Lower lobe of right lung (tissue), 2 donors: ENCODE measurements at regions not wholly inside any gene's neighbourhood (a gene's known extent, or its start where the extent isn't known, plus 50 kb on each side); places are given as distances from the start of the nearest gene placed in this dataset.

Experiments
- ATAC-seq, 2 donors: fragments of 200-7000 bp; cut with Tn5 transposase; one replicate each; pipeline ENCODE4 v1.9.1; 2020 to 2022; ENCODE audit warnings: mild to moderate bottlenecking in 2 of 2, moderate library complexity in 2 of 2
- DNase-seq: peaks from one replicate; pipeline ENCODE4 v3.0.0-alpha.2; 2020
- H3K27ac ChIP-seq: fragments of 200-600 bp; one replicate; pipeline ENCODE4 v1.8.0; 2022
- H3K27me3 ChIP-seq: fragments of 200-600 bp; one replicate; pipeline ENCODE4 v1.8.0; 2022; ENCODE audit warnings: low read depth
- H3K36me3 ChIP-seq: fragments of 200-600 bp; one replicate; pipeline ENCODE4 v1.8.0; 2022; ENCODE audit warnings: mild to moderate bottlenecking
- H3K4me1 ChIP-seq: fragments of 200-600 bp; one replicate; pipeline ENCODE4 v1.8.0; 2022
- H3K4me3 ChIP-seq: fragments of 200-600 bp; one replicate; pipeline ENCODE4 v1.8.0; 2022; ENCODE audit warnings: mild to moderate bottlenecking
- H3K9me3 ChIP-seq: fragments of 200-600 bp; one replicate; pipeline ENCODE4 v1.8.0; 2022
- CTCF ChIP-seq: fragments of 200-600 bp; IDR thresholded peaks from one replicate; pipeline ENCODE4 v1.8.0; 2022; ENCODE audit warnings: antibody characterized with exemption, mild to moderate bottlenecking
- intact Hi-C: fragments of 100-400 bp; cut with DNase I; formaldehyde crosslinking; loops from one replicate; pipeline ENCODE4 v1.11.0; 2022
- donor health status: DM: no; HTN: yes; CAD: no; lungs with severe emphysema.

GRCh38 chr5:141783005-141783946 is 94.9 kb downstream of the PCDH1 start:
- no peak overlapping the region for H3K27ac ChIP-seq
- intact Hi-C loops: no loop called here
- no peaks in the 10 kb centered on the region for H3K9me3 ChIP-seq
- no peaks in the 10 kb centered on the region for H3K27me3 ChIP-seq
- TF ChIP-seq CTCF: no peak
- no peak for ATAC-seq
- H3K4me1 ChIP-seq: no peaks in the 10 kb centered on the region
- no peaks in the 10 kb centered on the region for H3K36me3 ChIP-seq
- H3K4me3 ChIP-seq: no peak overlapping the region
- no peak for DNase-seq

- no peak for TF ChIP-seq CTCF
- no peaks in the 10 kb centered on the region for H3K27me3 ChIP-seq
- intact Hi-C loops: no loop called here
- no peaks in the 10 kb centered on the region for H3K4me1 ChIP-seq
- ATAC-seq (no peak), DNase-seq (no peak)
- no peaks in the 10 kb centered on the region for H3K36me3 ChIP-seq
- H3K4me3 ChIP-seq: no peak overlapping the region
- H3K27ac ChIP-seq: no peak overlapping the region
- H3K9me3 ChIP-seq: no peaks in the 10 kb centered on the region
These were observed 96.3 kb downstream of the PCDH1 start for GRCh38 chr5:141781910-141782309.

- Histone ChIP-seq H3K4me1 (no peaks in the 10 kb centered on the region), H3K27me3 (no peaks in the 10 kb centered on the region), H3K9me3 (no peaks in the 10 kb centered on the region), H3K27ac (no peak overlapping the region), H3K36me3 (no peaks in the 10 kb centered on the region), H3K4me3 (no peak overlapping the region)
- DNase-seq: no peak
- ATAC-seq: no peak
- intact Hi-C loops: no loop called here
- TF ChIP-seq CTCF: no peak
These were observed 97.0 kb downstream of the PCDH1 start for GRCh38 chr5:141780952-141781781.

GRCh38 chr5:141780240-141780951 is 97.8 kb downstream of the PCDH1 start:
- no peaks in the 10 kb centered on the region for H3K9me3 ChIP-seq
- DNase-seq (no peak), ATAC-seq (no peak)
- no peak overlapping the region for H3K27ac ChIP-seq
- no peaks in the 10 kb centered on the region for H3K36me3 ChIP-seq
- no peak for TF ChIP-seq CTCF
- no peak overlapping the region for H3K4me3 ChIP-seq
- H3K4me1 ChIP-seq: no peaks in the 10 kb centered on the region
- H3K27me3 ChIP-seq: no peaks in the 10 kb centered on the region
- intact Hi-C loops: no loop called here

GRCh38 chr5:141779503-141779973 is 97.5 kb upstream of the ARAP3 start:
- Histone ChIP-seq H3K36me3 (no peaks in the 10 kb centered on the region), H3K9me3 (no peaks in the 10 kb centered on the region), H3K4me3 (no peak overlapping the region), H3K4me1 (no peaks in the 10 kb centered on the region), H3K27me3 (no peaks in the 10 kb centered on the region), H3K27ac (no peak overlapping the region)
- DNase-seq: no peak
- TF ChIP-seq CTCF: no peak
- intact Hi-C loops: no loop called here
- no peak for ATAC-seq
